Activated CD4-positive, alpha-beta T cell treated with anti-CD3 and anti-CD28 coated beads, Interleukin-2, amount 10 ng/mL, durations not matched to agents 24 days and 14 days (primary cell): ENCODE measurements at regions not wholly inside any gene's neighbourhood (a gene's known extent, or its start where the extent isn't known, plus 50 kb on each side); places are given as distances from the start of the nearest gene placed in this dataset.

ENCODE experiments used
- DNase-seq: peaks from one replicate; pipeline ENCODE4 v3.0.0; 2022
- H3K27ac Mint-ChIP-seq: one replicate; pipeline ENCODE4 v1.8.0; 2022; ENCODE audit warnings: mild to moderate bottlenecking, mixed read lengths
- H3K27me3 Mint-ChIP-seq: one replicate; pipeline ENCODE4 v1.8.0; 2022; ENCODE audit warnings: mixed read lengths
- H3K36me3 Mint-ChIP-seq: one replicate; pipeline ENCODE4 v1.8.0; 2022; ENCODE audit warnings: low read depth, mild to moderate bottlenecking, mixed read lengths
- H3K4me1 Mint-ChIP-seq: one replicate; pipeline ENCODE4 v1.8.0; 2021; ENCODE audit warnings: mixed read lengths
- H3K4me3 Mint-ChIP-seq: one replicate; pipeline ENCODE4 v1.8.0; 2022; ENCODE audit warnings: mild to moderate bottlenecking, moderate library complexity, mixed read lengths
- H3K9me3 Mint-ChIP-seq: one replicate; pipeline ENCODE4 v1.8.0; 2021; ENCODE audit warnings: mixed read lengths
- intact Hi-C: fragments of 100-400 bp; cut with micrococcal nuclease; formaldehyde crosslinking; loops from one replicate; pipeline ENCODE4 v1.15.1; 2023

DNA sequence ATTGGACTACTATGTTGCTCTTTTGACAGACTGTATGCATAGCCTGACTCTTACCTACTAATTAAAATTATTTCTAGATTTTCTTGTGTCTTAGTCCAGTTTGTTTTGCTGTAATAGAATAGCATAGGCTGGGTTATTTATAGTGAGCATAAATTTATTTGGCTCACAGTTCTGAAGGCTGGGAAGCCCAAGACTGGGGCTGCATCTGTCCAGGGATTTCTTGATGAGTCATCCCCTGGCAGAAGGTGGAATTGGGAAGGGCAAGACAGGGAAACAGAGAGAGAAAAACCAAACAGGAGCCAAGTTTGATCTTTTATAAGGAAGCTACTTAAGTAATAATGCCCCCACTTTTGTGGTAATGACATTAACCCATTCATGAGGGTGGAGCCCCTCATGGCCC, 759.2 kb upstream of the LRFN5 start:
- no peak overlapping the region for H3K4me3 Mint-ChIP-seq
- no peak for DNase-seq
- H3K27ac Mint-ChIP-seq: no peak overlapping the region
- no peaks in the 10 kb centered on the region for H3K36me3 Mint-ChIP-seq
- no peaks in the 10 kb centered on the region for H3K27me3 Mint-ChIP-seq
- intact Hi-C loops: no loop called here
- no peaks in the 10 kb centered on the region for H3K4me1 Mint-ChIP-seq
- no peaks in the 10 kb centered on the region for H3K9me3 Mint-ChIP-seq

DNA sequence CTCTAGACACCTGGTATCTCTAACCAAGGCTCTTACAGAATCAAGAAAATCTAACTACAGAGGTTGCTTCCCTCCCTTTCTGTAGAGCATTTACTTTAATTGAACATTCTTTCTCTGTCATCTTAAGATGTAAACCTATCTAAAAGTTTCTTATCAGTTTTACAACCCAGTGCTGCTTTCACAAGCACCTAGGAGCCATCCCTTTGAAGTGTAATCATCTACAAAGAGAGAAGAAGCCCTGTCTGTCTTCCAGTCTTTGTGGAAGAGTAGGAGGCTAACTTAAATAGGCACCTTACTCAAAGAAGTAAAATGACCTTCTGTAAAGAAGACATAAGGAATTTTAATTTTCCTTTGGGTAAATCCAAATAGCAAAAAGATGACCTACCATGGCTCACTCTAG, 763.9 kb upstream of the LRFN5 start:
- peaks cover 3% of the 10 kb centered on the region for H3K9me3 Mint-ChIP-seq
- no peak for DNase-seq
- intact Hi-C loops: no loop called here
- no peak overlapping the region for H3K27ac Mint-ChIP-seq
- H3K4me1 Mint-ChIP-seq: no peaks in the 10 kb centered on the region
- H3K27me3 Mint-ChIP-seq: no peaks in the 10 kb centered on the region
- H3K4me3 Mint-ChIP-seq: no peak overlapping the region
- H3K36me3 Mint-ChIP-seq: no peaks in the 10 kb centered on the region

GRCh38 chr14:40841886-40842285, 764.8 kb upstream of the LRFN5 start:
- Mint-ChIP-seq H3K9me3 (peaks cover 3% of the 10 kb centered on the region), H3K4me1 (no peaks in the 10 kb centered on the region), H3K36me3 (no peaks in the 10 kb centered on the region), H3K27me3 (no peaks in the 10 kb centered on the region), H3K27ac (no peak overlapping the region), H3K4me3 (no peak overlapping the region)
- intact Hi-C loops: no loop called here
- no peak for DNase-seq

DNA sequence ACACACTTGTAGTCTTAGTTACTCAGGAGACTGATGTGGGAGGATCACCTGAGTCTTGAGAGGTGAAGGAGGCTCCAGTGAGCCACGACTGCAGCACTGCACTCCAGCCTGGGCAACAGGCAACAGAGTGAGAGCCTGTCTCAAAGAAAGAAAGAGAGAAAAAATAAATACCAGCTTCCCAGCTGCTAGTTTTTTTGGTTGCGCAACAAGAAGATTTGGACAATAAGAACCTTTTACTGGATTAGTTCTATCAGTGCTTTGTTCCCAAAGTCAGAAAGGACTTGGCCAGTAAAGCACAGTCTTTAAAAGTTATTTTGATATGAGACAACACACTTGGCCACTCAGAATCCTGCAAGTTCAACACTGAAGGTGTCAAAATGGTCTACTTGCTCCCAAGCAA, 768.1 kb upstream of the LRFN5 start:
- Mint-ChIP-seq H3K4me1 (no peaks in the 10 kb centered on the region), H3K27ac (no peak overlapping the region), H3K36me3 (no peaks in the 10 kb centered on the region), H3K4me3 (no peak overlapping the region), H3K9me3 (peaks cover 7% of the 10 kb centered on the region), H3K27me3 (no peaks in the 10 kb centered on the region)
- intact Hi-C loops: no loop called here
- DNase-seq: no peak

- H3K4me1 Mint-ChIP-seq: no peaks in the 10 kb centered on the region
- intact Hi-C loops: no loop called here
Measured at GRCh38 chr14:40806471-40806870, 800.2 kb upstream of the LRFN5 start.

DNA sequence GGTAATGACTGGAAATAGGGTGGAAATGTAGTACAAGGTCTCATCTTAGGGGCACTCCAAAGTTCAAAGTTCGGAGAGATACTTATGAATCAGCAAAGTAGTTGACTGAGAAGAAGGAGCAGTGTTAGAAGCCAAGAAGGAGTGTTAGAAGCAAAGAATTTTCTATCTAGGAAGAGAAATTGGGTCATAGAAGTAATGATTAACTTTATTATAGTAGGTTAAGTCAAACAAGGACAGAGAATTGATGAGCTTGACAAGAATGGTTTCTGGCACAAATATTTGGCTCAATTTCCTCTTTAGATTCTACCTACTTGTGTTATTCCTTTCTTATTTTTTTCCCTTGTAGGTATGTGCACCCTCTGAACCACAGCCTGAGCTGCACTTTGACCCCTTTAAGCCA, 810.5 kb upstream of the LRFN5 start:
- Mint-ChIP-seq H3K27ac (no peak overlapping the region), H3K4me3 (no peak overlapping the region), H3K36me3 (no peaks in the 10 kb centered on the region), H3K27me3 (no peaks in the 10 kb centered on the region), H3K9me3 (peaks cover 23% of the 10 kb centered on the region), H3K4me1 (no peaks in the 10 kb centered on the region)
- intact Hi-C loops: no loop called here
- DNase-seq: no peak

More at GRCh38 chr14:40806471-40806870, 800.2 kb upstream of the LRFN5 start:
- no peaks in the 10 kb centered on the region for H3K36me3 Mint-ChIP-seq
- H3K27ac Mint-ChIP-seq: no peak overlapping the region
- H3K9me3 Mint-ChIP-seq: no peaks in the 10 kb centered on the region
- no peaks in the 10 kb centered on the region for H3K27me3 Mint-ChIP-seq
- H3K4me3 Mint-ChIP-seq: no peak overlapping the region
- no peak for DNase-seq

DNA sequence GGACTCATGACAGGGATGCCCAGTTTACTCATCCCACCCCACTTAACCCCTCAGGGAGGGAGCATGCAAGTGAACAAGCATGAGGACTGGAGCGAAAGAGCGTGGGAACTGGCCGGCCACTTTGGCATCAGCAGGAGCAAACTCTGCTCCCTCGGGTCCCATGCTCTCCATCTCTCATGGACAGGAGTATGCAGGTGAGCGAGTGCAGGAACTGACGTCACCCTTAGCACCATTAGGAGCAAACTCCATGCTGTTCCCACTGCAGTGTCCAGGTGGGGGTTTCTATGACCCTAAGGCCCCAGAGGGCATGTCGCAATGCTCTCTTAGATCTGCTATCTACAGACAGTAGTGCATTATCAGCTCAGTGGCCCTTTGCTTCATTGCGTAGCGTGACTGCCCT, 821.8 kb upstream of the LRFN5 start:
- Mint-ChIP-seq H3K27ac (no peak overlapping the region), H3K4me1 (no peaks in the 10 kb centered on the region), H3K27me3 (no peaks in the 10 kb centered on the region), H3K36me3 (no peaks in the 10 kb centered on the region), H3K4me3 (no peak overlapping the region), H3K9me3 (peaks cover 5% of the 10 kb centered on the region)
- no peak for DNase-seq
- intact Hi-C loops: no loop called here

- Mint-ChIP-seq H3K36me3 (no peaks in the 10 kb centered on the region), H3K4me1 (no peaks in the 10 kb centered on the region), H3K4me3 (no peak overlapping the region), H3K27me3 (no peaks in the 10 kb centered on the region), H3K9me3 (peaks cover 10% of the 10 kb centered on the region), H3K27ac (no peak overlapping the region)
- intact Hi-C loops: no loop called here
- no peak for DNase-seq
Measured at GRCh38 chr14:40762685-40763084, 844.0 kb upstream of the LRFN5 start.

DNA sequence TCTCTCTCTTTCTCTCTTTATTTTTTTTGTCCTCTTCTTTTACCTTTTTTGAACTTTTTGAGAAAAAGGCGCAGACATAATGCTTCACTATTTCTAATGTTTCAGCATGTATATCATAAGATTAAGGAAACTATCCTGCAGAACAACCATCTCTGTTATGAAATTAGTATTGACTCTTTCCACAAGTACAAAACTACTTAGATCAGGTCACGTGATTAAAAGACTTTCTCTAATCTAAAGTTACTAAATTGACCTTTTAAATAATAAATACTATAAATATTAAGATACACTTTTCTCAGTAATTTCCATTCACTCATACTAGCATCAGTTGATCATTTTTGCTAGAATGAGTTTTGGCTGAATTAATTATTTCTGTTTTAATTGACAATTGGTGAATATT, 844.5 kb upstream of the LRFN5 start:
- DNase-seq: no peak
- intact Hi-C loops: no loop called here
- Mint-ChIP-seq H3K4me1 (no peaks in the 10 kb centered on the region), H3K9me3 (peaks cover 15% of the 10 kb centered on the region), H3K36me3 (no peaks in the 10 kb centered on the region), H3K27ac (no peak overlapping the region), H3K4me3 (no peak overlapping the region), H3K27me3 (no peaks in the 10 kb centered on the region)

- H3K9me3 Mint-ChIP-seq: peaks cover 18% of the 10 kb centered on the region
- H3K27me3 Mint-ChIP-seq: no peaks in the 10 kb centered on the region
- H3K36me3 Mint-ChIP-seq: no peaks in the 10 kb centered on the region
- no peak for DNase-seq
- H3K4me3 Mint-ChIP-seq: no peak overlapping the region
- H3K27ac Mint-ChIP-seq: no peak overlapping the region
- intact Hi-C loops: no loop called here
- H3K4me1 Mint-ChIP-seq: no peaks in the 10 kb centered on the region
Measured at GRCh38 chr14:40760704-40761103, 846.0 kb upstream of the LRFN5 start.

GRCh38 chr14:40758076-40758475, 848.6 kb upstream of the LRFN5 start:
- H3K4me1 Mint-ChIP-seq: no peaks in the 10 kb centered on the region
- H3K4me3 Mint-ChIP-seq: no peak overlapping the region
- peaks cover 20% of the 10 kb centered on the region for H3K9me3 Mint-ChIP-seq
- no peak overlapping the region for H3K27ac Mint-ChIP-seq
- intact Hi-C loops: no loop called here
- H3K27me3 Mint-ChIP-seq: no peaks in the 10 kb centered on the region
- H3K36me3 Mint-ChIP-seq: no peaks in the 10 kb centered on the region
- no peak for DNase-seq

DNA sequence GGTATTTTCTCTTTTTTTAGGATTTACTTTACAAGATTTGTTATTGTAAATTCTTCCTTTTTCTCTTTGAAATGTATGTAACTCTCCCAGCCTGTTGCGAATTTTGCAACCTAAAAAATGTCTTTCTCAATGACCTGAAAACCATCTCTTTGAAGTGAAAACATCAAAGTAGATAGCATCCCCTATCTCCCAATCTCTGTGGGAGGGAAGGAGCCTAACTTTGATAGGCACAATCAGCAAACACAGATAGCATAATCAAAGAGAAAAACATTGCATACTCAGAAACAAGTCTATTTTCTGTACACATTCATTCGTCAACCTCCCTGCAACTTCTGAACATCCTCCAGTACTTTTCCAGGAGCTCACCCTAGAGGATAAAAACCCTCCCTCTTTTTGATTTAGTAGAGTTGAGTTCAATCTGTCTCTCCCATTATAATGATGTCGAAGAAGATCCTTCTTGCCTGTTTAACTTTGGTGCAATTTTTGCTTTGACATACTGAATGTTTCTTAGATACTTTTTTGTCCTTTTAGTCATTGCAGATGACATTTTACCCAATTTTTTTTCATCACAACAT, 849.2 kb upstream of the LRFN5 start:
- Mint-ChIP-seq H3K27ac (no peak overlapping the region), H3K27me3 (no peaks in the 10 kb centered on the region), H3K9me3 (peaks cover 20% of the 10 kb centered on the region), H3K4me3 (no peak overlapping the region), H3K4me1 (no peaks in the 10 kb centered on the region), H3K36me3 (no peaks in the 10 kb centered on the region)
- intact Hi-C loops: no loop called here
- no peak for DNase-seq

GRCh38 chr14:40733206-40733605, 873.5 kb upstream of the LRFN5 start:
- no peaks in the 10 kb centered on the region for H3K27me3 Mint-ChIP-seq
- no peak overlapping the region for H3K4me3 Mint-ChIP-seq

GRCh38 chr14:40727107-40727506, 879.6 kb upstream of the LRFN5 start:
- Mint-ChIP-seq H3K4me3 (no peak overlapping the region), H3K4me1 (no peaks in the 10 kb centered on the region), H3K27ac (no peak overlapping the region), H3K36me3 (no peaks in the 10 kb centered on the region), H3K27me3 (no peaks in the 10 kb centered on the region), H3K9me3 (peaks cover 9% of the 10 kb centered on the region)
- intact Hi-C loops: no loop called here
- no peak for DNase-seq

More at GRCh38 chr14:40733206-40733605, 873.5 kb upstream of the LRFN5 start:
- Mint-ChIP-seq H3K27ac (no peak overlapping the region), H3K9me3 (peaks cover 14% of the 10 kb centered on the region), H3K36me3 (no peaks in the 10 kb centered on the region), H3K4me1 (no peaks in the 10 kb centered on the region)
- no peak for DNase-seq
- intact Hi-C loops: no loop called here

DNA sequence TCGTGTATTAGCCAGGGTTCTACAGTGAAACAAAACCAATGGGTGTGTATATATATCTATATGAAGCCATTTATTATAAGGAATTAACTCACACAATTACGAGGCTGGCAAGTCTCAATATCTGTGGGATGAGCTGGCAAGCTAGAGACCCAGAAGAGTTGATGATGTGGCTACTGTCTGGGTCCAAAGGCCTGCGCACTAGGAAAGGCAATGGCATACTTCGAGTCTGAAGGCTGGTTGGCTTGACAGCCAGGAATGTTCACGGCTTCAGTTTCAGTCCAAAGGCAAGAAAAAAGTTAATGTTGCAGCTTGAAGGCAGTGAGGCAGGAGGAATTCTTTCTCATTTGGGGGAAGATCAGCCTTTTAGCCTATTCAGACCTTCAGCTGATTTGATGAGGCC, 893.3 kb upstream of the LRFN5 start:
- Mint-ChIP-seq H3K4me3 (no peak overlapping the region), H3K36me3 (no peaks in the 10 kb centered on the region), H3K27ac (no peak overlapping the region), H3K4me1 (no peaks in the 10 kb centered on the region), H3K9me3 (peaks cover 17% of the 10 kb centered on the region), H3K27me3 (no peaks in the 10 kb centered on the region)
- DNase-seq: no peak
- intact Hi-C loops: no loop called here
